Panc1 (cell line): ENCODE measurements at regions not wholly inside any gene's neighbourhood (a gene's known extent, or its start where the extent isn't known, plus 50 kb on each side); places are given as distances from the start of the nearest gene placed in this dataset.

Experiments used
- ATAC-seq: fragments of 200-7000 bp; cut with Tn5 transposase; 2 replicates; pipeline ENCODE4 v1.9.1; 2020; ENCODE audit warnings: mild to moderate bottlenecking, moderate library complexity
- BruUV-seq: library from RNA; stranded (reverse); fragments of 400-500 nt; replicated peaks from 2 replicates; lab custom pipeline; 2021; lab: Mats Ljungman, UMichigan
- CTCF ChIA-PET: fragments of 300-600 bp; sonication (Branson Sonifier 250); formaldehyde crosslinking; loops from one replicate; lab custom pipeline; 2022; ENCODE audit warnings: antibody characterized with exemption; lab: Charles Lee
- POLR2A ChIA-PET: fragments of 300-600 bp; sonication (Branson Sonifier 250); formaldehyde crosslinking; loops from one replicate; lab custom pipeline; 2022; ENCODE audit warnings: antibody characterized with exemption; lab: Charles Lee
- DNase-seq: peaks from one replicate; pipeline ENCODE4 v3.0.0-alpha.2; 2010; ENCODE audit warnings: low read depth, low spot score
- H3K27ac ChIP-seq: 2 replicates; pipeline ENCODE4 v1.5.1; 2011; ENCODE audit warnings: mild to moderate bottlenecking, low read length, inconsistent platforms
- H3K27me3 ChIP-seq: fragments of 200-500 bp; sonication (Bioruptor generic); 2 replicates; pipeline ENCODE4 v1.6.0; 2014; ENCODE audit warnings: low read length, inconsistent platforms; ENCODE audit not compliant: control insufficient read depth, insufficient read depth
- H3K36me3 ChIP-seq: fragments of 200-500 bp; sonication (Bioruptor generic); 2 replicates; pipeline ENCODE4 v1.5.1; 2014; ENCODE audit warnings: inconsistent platforms, mild to moderate bottlenecking, low read length, moderate library complexity; ENCODE audit not compliant: control insufficient read depth, insufficient read depth
- H3K4me1 ChIP-seq: 2 replicates; pipeline ENCODE4 v1.5.1; 2011; ENCODE audit warnings: inconsistent platforms, mild to moderate bottlenecking, low read length, moderate library complexity; ENCODE audit not compliant: control insufficient read depth, insufficient read depth
- H3K4me3 ChIP-seq, 2 experiments: 2 replicates each; pipeline ENCODE4 v1.5.1; 2011 to 2012; ENCODE audit warnings: low read depth in 2 of 2, low read length in 2 of 2, mild to moderate bottlenecking in 2 of 2, inconsistent platforms in 1 of 2, moderate library complexity in 1 of 2
- H3K9me3 ChIP-seq: fragments of 200-500 bp; sonication (Bioruptor generic); 2 replicates; pipeline ENCODE4 v1.5.1; 2014; ENCODE audit warnings: low read depth, mild to moderate bottlenecking, inconsistent platforms, low read length, moderate library complexity; ENCODE audit not compliant: control insufficient read depth, insufficient read depth
- CTCF ChIP-seq: fragments of 450-650 bp; IDR thresholded peaks from 2 replicates; pipeline ENCODE4 v1.5.1; 2017; ENCODE audit warnings: mild to moderate bottlenecking
- POLR2AphosphoS5 ChIP-seq: IDR thresholded peaks from 2 replicates; pipeline ENCODE4 v1.6.1; 2012; ENCODE audit warnings: mild to moderate bottlenecking, low read depth, low read length, moderate library complexity
- SIN3A ChIP-seq: IDR thresholded peaks from 2 replicates; pipeline ENCODE4 v1.6.1; 2012; ENCODE audit warnings: low read depth, mild to moderate bottlenecking, low read length, moderate library complexity, borderline replicate concordance; ENCODE audit not compliant: insufficient read depth
- TCF7L2 ChIP-seq: IDR thresholded peaks from 2 replicates; pipeline ENCODE4 v1.6.1; 2011; ENCODE audit warnings: mild to moderate bottlenecking, low read depth, low read length, inconsistent platforms
- in situ Hi-C: cut with HindIII; loops from 2 replicates; pipeline ENCODE4 v1.10.0; 2016; ENCODE audit warnings: low sequenced_read_pairs, low pct_unique_long_range_greater_than_20kb
- intact Hi-C: fragments of 100-400 bp; cut with micrococcal nuclease; formaldehyde crosslinking; loops from one replicate; pipeline ENCODE4 v1.10.0; 2022; ENCODE audit not compliant: unreplicated experiment
- TF ChIP-seq, protein P1 (sequence below), 2 experiments: IDR thresholded peaks; 2 replicates each; pipeline ENCODE4 v1.6.1; 2011 to 2012; ENCODE audit warnings: low read depth in 2 of 2, control low read depth in 1 of 2, low read length in 1 of 2, mild to moderate bottlenecking in 1 of 2, moderate library complexity in 1 of 2; ENCODE audit not compliant: insufficient read depth in 1 of 2

DNA sequence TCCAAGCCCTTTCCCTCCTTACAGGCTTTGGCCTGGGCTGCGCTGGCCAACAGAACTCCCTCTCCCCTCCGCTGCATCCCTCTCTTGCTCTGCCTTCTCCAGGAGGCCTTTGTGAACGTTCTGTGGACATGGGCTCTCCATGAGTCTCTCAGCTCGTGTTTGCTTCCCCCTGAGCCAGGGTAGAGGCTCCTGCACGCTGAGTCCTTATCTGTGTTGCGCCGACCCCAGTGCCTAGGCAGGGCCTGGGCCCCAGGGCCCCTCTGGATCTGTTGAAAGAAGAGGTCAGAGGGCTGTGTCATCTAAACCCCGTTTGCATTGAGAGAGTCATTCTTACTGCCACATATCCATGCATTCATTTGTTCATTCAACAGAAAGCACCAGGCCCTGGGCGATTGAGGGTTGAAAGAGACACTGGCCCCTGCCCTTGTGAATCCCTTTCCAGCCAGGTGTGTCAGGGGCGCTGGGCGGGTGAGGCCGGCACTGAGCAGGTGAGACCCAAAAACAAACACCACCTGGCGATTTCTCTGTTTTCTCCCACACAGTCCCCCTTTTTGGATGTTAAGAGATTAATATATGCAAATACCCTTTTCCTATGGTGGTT, 111.2 kb upstream of the IER5L start:
- POLR2A ChIA-PET, result no interaction called here
- BruUV-seq, result no TSS peak
- Histone ChIP-seq H3K9me3 (no peaks in the 10 kb centered on the region), H3K4me1 (no peaks in the 10 kb centered on the region), H3K4me3 (no peak overlapping the region), H3K27me3 (no peaks in the 10 kb centered on the region), H3K27ac (no peak overlapping the region), H3K36me3 (no peaks in the 10 kb centered on the region)
- DNase-seq (no peak), ATAC-seq (no peak)
- TF ChIP-seq SIN3A (no peak), CTCF (no peak), TCF7L2 (no peak)
- TF ChIP-seq, protein P1, sequence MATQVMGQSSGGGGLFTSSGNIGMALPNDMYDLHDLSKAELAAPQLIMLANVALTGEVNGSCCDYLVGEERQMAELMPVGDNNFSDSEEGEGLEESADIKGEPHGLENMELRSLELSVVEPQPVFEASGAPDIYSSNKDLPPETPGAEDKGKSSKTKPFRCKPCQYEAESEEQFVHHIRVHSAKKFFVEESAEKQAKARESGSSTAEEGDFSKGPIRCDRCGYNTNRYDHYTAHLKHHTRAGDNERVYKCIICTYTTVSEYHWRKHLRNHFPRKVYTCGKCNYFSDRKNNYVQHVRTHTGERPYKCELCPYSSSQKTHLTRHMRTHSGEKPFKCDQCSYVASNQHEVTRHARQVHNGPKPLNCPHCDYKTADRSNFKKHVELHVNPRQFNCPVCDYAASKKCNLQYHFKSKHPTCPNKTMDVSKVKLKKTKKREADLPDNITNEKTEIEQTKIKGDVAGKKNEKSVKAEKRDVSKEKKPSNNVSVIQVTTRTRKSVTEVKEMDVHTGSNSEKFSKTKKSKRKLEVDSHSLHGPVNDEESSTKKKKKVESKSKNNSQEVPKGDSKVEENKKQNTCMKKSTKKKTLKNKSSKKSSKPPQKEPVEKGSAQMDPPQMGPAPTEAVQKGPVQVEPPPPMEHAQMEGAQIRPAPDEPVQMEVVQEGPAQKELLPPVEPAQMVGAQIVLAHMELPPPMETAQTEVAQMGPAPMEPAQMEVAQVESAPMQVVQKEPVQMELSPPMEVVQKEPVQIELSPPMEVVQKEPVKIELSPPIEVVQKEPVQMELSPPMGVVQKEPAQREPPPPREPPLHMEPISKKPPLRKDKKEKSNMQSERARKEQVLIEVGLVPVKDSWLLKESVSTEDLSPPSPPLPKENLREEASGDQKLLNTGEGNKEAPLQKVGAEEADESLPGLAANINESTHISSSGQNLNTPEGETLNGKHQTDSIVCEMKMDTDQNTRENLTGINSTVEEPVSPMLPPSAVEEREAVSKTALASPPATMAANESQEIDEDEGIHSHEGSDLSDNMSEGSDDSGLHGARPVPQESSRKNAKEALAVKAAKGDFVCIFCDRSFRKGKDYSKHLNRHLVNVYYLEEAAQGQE (IDR thresholded peaks at IDR 0.05; ENCODE audit: insufficient read depth in 1 of 2, low read depth in 2 of 2, low read length in 1 of 2), result no peak
- in situ Hi-C loops (no loop called here), intact Hi-C loops (no loop called here)
- CTCF ChIA-PET, result no interaction called here

- POLR2A ChIA-PET, result no interaction called here
- intact Hi-C loops, result no loop called here
- H3K4me1 ChIP-seq, result no peaks in the 10 kb centered on the region
- TF ChIP-seq CTCF (no peak), SIN3A (no peak), TCF7L2 (no peak), POLR2AphosphoS5 (no peak)
- TF ChIP-seq, protein P1 (IDR thresholded peaks at IDR 0.05; ENCODE audit: insufficient read depth in 1 of 2, low read depth in 2 of 2, low read length in 1 of 2), result no peak
- H3K36me3 ChIP-seq, result no peaks in the 10 kb centered on the region
- no peak overlapping the region for H3K27ac ChIP-seq
- CTCF ChIA-PET, result no interaction called here
- H3K27me3 ChIP-seq, result no peaks in the 10 kb centered on the region
- in situ Hi-C loops, result no loop called here
- H3K9me3 ChIP-seq, result no peaks in the 10 kb centered on the region
- H3K4me3 ChIP-seq, result no peak overlapping the region
- ATAC-seq, result no peak
- BruUV-seq, result no TSS peak
- DNase-seq, result no peak
Observed at GRCh38 chr9:129287619-129288305, 109.7 kb upstream of the IER5L start.
